ENCODE measurements at regions not wholly inside any gene's neighbourhood (a gene's known extent, or its start where the extent isn't known, plus 50 kb on each side); places are given as distances from the start of the nearest gene placed in this dataset.

GRCh38 chr6:134397676-134398075 lies 79.8 kb upstream of the SGK1 start (continued):
- TF ChIP-seq CHD7 (IDR thresholded peaks at IDR 0.05; ENCODE audit: insufficient replicate concordance, low read length), result no peak
- TF ChIP-seq BCL11A (IDR thresholded peaks at IDR 0.05; ENCODE audit: low read depth in 2 of 2, low read length in 2 of 2), result no peak
- no peak for TF ChIP-seq SIX5 (IDR thresholded peaks at IDR 0.05; ENCODE audit: low read depth, low read length)
- TF ChIP-seq POU5F1 (IDR thresholded peaks at IDR 0.05; ENCODE audit: low read depth, low read length), result no peak
- no peak for TF ChIP-seq JUN (IDR thresholded peaks at IDR 0.05; ENCODE audit: low read depth, low read length)
- TF ChIP-seq SAP30 (IDR thresholded peaks at IDR 0.05; ENCODE audit: insufficient read depth, insufficient replicate concordance, low read length), result no peak
- no peak for TF ChIP-seq CHD2 (IDR thresholded peaks at IDR 0.05; ENCODE audit: low read length)
